ENCODE measurements at regions not wholly inside any gene's neighbourhood (a gene's known extent, or its start where the extent isn't known, plus 50 kb on each side); places are given as distances from the start of the nearest gene placed in this dataset.

GRCh38 chr2:122750808-122751207, 995.4 kb downstream of the TSN start:
- no peaks in the 10 kb centered on the region for H3K27me3 ChIP-seq (replicated peaks in 1 of 4; ENCODE audit: control extremely low read depth in 1 of 4, control insufficient read depth in 3 of 4, insufficient read depth in 4 of 4, low read length in 3 of 4)
- no peaks in the 10 kb centered on the region for H3K36me3 ChIP-seq (replicated peaks in 1 of 2; ENCODE audit: control extremely low read depth in 1 of 2, control insufficient read depth in 1 of 2, extremely low read depth in 1 of 2, insufficient read depth in 2 of 2, low read length in 1 of 2)
- TF ChIP-seq EZH2 (IDR thresholded peaks at IDR 0.05; ENCODE audit: borderline replicate concordance, insufficient read depth, low read depth, low read length, poor library complexity, severe bottlenecking) = no peak
- TF ChIP-seq CTCF (IDR thresholded peaks at IDR 0.05) = no peak
- H3K9me3 ChIP-seq (ENCODE audit: control extremely low read depth in 1 of 3, control insufficient read depth in 2 of 3, insufficient read depth in 1 of 3, low read length in 2 of 3) = peaks cover 0 to 5% (median 0%) of the 10 kb centered on the region in 3 donors
- H2AFZ ChIP-seq (ENCODE audit: insufficient read depth, low read depth, low read length, poor library complexity, severe bottlenecking) = no peak overlapping the region
- H3K9ac ChIP-seq (ENCODE audit: low read length) = no peak overlapping the region
- H3K4me3 Mint-ChIP-seq = no peak overlapping the region
- ChIA-PET CTCF (no interaction called here), POLR2A (no interaction called here)
- no peaks in the 10 kb centered on the region for H3K27me3 Mint-ChIP-seq
- no peak overlapping the region for H3K27ac ChIP-seq (ENCODE audit: low read length in 2 of 2)
- ATAC-seq (ENCODE audit: low read depth) (no peak), DNase-seq (no peak)
- H3K4me1 Mint-ChIP-seq = no peaks in the 10 kb centered on the region
- no peaks in the 10 kb centered on the region for H3K4me1 ChIP-seq (ENCODE audit: control insufficient read depth in 2 of 2, insufficient read depth in 2 of 2, low read length in 2 of 2)
- no peak overlapping the region for H3K27ac Mint-ChIP-seq
- no peak overlapping the region for H3K4me2 ChIP-seq (replicated peaks; ENCODE audit: low read depth, low read length, poor library complexity, severe bottlenecking)
- no peaks in the 10 kb centered on the region for H4K20me1 ChIP-seq (ENCODE audit: control insufficient read depth, insufficient read depth, low read length, poor library complexity, severe bottlenecking)
- no peaks in the 10 kb centered on the region for H3K79me2 ChIP-seq (ENCODE audit: control insufficient read depth, insufficient read depth, low read length)
- intact Hi-C loops (cut with micrococcal nuclease) = no loop called here
- H3K4me3 ChIP-seq (ENCODE audit: control extremely low read depth in 1 of 5, extremely low read depth in 1 of 5, insufficient read depth in 1 of 5, low read depth in 2 of 5, low read length in 4 of 5) = no peak overlapping the region
- H3K9me3 Mint-ChIP-seq (ENCODE audit: insufficient read depth) = no peaks in the 10 kb centered on the region

DNA sequence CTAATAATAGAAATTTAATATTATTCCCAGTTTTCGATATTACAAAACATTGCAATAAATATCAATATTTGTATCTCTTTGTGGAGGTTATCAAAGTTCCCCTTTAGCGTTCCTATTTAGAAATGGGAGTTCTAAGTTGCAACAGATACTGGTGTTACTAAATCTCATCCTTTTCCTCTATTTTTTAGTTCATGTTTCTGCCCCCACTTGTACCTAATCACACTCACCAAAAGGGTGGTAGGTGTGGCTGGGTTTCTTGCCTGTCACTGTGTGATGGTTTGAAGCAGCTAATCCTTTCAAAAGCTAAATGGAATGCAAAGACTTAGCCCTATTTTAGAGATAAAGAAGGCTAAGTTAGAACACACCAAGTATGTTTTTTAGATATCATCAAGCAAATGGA, 997.9 kb downstream of the TSN start:
- H3K27me3 ChIP-seq (replicated peaks in 1 of 4; ENCODE audit: control extremely low read depth in 1 of 4, control insufficient read depth in 3 of 4, insufficient read depth in 4 of 4, low read length in 3 of 4) = no peaks in the 10 kb centered on the region
- H4K20me1 ChIP-seq (ENCODE audit: control insufficient read depth, insufficient read depth, low read length, poor library complexity, severe bottlenecking) = no peaks in the 10 kb centered on the region
- no peak overlapping the region for H3K27ac ChIP-seq (ENCODE audit: low read length in 2 of 2)
- ChIA-PET POLR2A (no interaction called here), CTCF (no interaction called here)
- intact Hi-C loops (cut with micrococcal nuclease) = no loop called here
- no peak overlapping the region for H3K4me3 Mint-ChIP-seq
- no peak overlapping the region for H3K27ac Mint-ChIP-seq
- H3K9ac ChIP-seq (ENCODE audit: low read length) = no peak overlapping the region
- no CpG with 5 or more reads among the region's 2 CpGs for WGBS (ENCODE audit: insufficient coverage)
- no peaks in the 10 kb centered on the region for H3K36me3 ChIP-seq (replicated peaks in 1 of 2; ENCODE audit: control extremely low read depth in 1 of 2, control insufficient read depth in 1 of 2, extremely low read depth in 1 of 2, insufficient read depth in 2 of 2, low read length in 1 of 2)
- no peaks in the 10 kb centered on the region for H3K4me1 ChIP-seq (ENCODE audit: control insufficient read depth in 2 of 2, insufficient read depth in 2 of 2, low read length in 2 of 2)
- no peak for TF ChIP-seq EZH2 (IDR thresholded peaks at IDR 0.05; ENCODE audit: borderline replicate concordance, insufficient read depth, low read depth, low read length, poor library complexity, severe bottlenecking)
- H2AFZ ChIP-seq (ENCODE audit: insufficient read depth, low read depth, low read length, poor library complexity, severe bottlenecking) = no peak overlapping the region
- ATAC-seq (ENCODE audit: low read depth) (no peak), DNase-seq (no peak)
- no peaks in the 10 kb centered on the region for H3K9me3 Mint-ChIP-seq (ENCODE audit: insufficient read depth)
- H3K27me3 Mint-ChIP-seq = no peaks in the 10 kb centered on the region
- H3K9me3 ChIP-seq (ENCODE audit: control extremely low read depth in 1 of 3, control insufficient read depth in 2 of 3, insufficient read depth in 1 of 3, low read length in 2 of 3) = peaks cover 0 to 3% (median 0%) of the 10 kb centered on the region in 3 donors
- H3K4me1 Mint-ChIP-seq = no peaks in the 10 kb centered on the region
- no peaks in the 10 kb centered on the region for H3K79me2 ChIP-seq (ENCODE audit: control insufficient read depth, insufficient read depth, low read length)
- no peak overlapping the region for H3K4me2 ChIP-seq (replicated peaks; ENCODE audit: low read depth, low read length, poor library complexity, severe bottlenecking)
- no peak overlapping the region for H3K4me3 ChIP-seq (ENCODE audit: control extremely low read depth in 1 of 5, extremely low read depth in 1 of 5, insufficient read depth in 1 of 5, low read depth in 2 of 5, low read length in 4 of 5)
